ENCODE measurements at regions not wholly inside any gene's neighbourhood (a gene's known extent, or its start where the extent isn't known, plus 50 kb on each side); places are given as distances from the start of the nearest gene placed in this dataset.
"Not testable (repeated sequence)": the region's sequence is repeated elsewhere in the genome, so short reads cannot be mapped to it uniquely, and the experiment has no call there.

GRCh38 chr6:135728589-135728988 lies 122.9 kb upstream of the PDE7B start:
- DNase-seq (ENCODE audit: low read depth in 2 of 2): no peak
- H3K4me3 ChIP-seq (replicated peaks in 1 of 2; ENCODE audit: low read depth in 2 of 2, low read length in 2 of 2): no peak overlapping the region
- no peak for TF ChIP-seq CTCF (IDR thresholded peaks at IDR 0.05; ENCODE audit: low read depth, low read length)

- H3K4me3 ChIP-seq (replicated peaks in 1 of 2; ENCODE audit: low read depth in 2 of 2, low read length in 2 of 2): no peak overlapping the region
- no peak for DNase-seq (ENCODE audit: low read depth in 2 of 2)
- no peak for TF ChIP-seq CTCF (IDR thresholded peaks at IDR 0.05; ENCODE audit: low read depth, low read length)
Observed at GRCh38 chr6:135731116-135731515, 120.4 kb upstream of the PDE7B start.

GRCh38 chr6:135736351-135736750 lies 115.2 kb upstream of the PDE7B start:
- H3K4me3 ChIP-seq (replicated peaks in 1 of 2; ENCODE audit: low read depth in 2 of 2, low read length in 2 of 2); DNase-seq (ENCODE audit: low read depth in 2 of 2): not testable (repeated sequence)

- peak; percentile 6 to 9 for DNase-seq (ENCODE audit: low read depth in 2 of 2)
- H3K4me3 ChIP-seq (replicated peaks in 1 of 2; ENCODE audit: low read depth in 2 of 2, low read length in 2 of 2): no peak overlapping the region
- no peak for TF ChIP-seq CTCF (IDR thresholded peaks at IDR 0.05; ENCODE audit: low read depth, low read length)
Observed at GRCh38 chr6:135738636-135739035, 112.9 kb upstream of the PDE7B start.

GRCh38 chr6:135739288-135739687 lies 112.2 kb upstream of the PDE7B start:
- peak overlapping the region; percentile 6 to 22 for H3K4me3 ChIP-seq (replicated peaks in 1 of 2; ENCODE audit: low read depth in 2 of 2, low read length in 2 of 2)
- TF ChIP-seq CTCF (IDR thresholded peaks at IDR 0.05; ENCODE audit: low read depth, low read length): no peak
- DNase-seq (ENCODE audit: low read depth in 2 of 2): peak; percentile 85 to 93

GRCh38 chr6:135740580-135740979 lies 110.9 kb upstream of the PDE7B start:
- no peak overlapping the region for H3K4me3 ChIP-seq (replicated peaks in 1 of 2; ENCODE audit: low read depth in 2 of 2, low read length in 2 of 2)
- TF ChIP-seq CTCF (IDR thresholded peaks at IDR 0.05; ENCODE audit: low read depth, low read length): no peak
- no peak for DNase-seq (ENCODE audit: low read depth in 2 of 2)

- H3K4me3 ChIP-seq (replicated peaks in 1 of 2; ENCODE audit: low read depth in 2 of 2, low read length in 2 of 2): no peak overlapping the region
- TF ChIP-seq CTCF (IDR thresholded peaks at IDR 0.05; ENCODE audit: low read depth, low read length): no peak
- DNase-seq (ENCODE audit: low read depth in 2 of 2): no peak
Observed at GRCh38 chr6:135743476-135743875, 108.0 kb upstream of the PDE7B start.

Data from cardiac fibroblast (primary cell).